HG03095 (cell line): ENCODE measurements at regions not wholly inside any gene's neighbourhood (a gene's known extent, or its start where the extent isn't known, plus 50 kb on each side); places are given as distances from the start of the nearest gene placed in this dataset.

Source experiments
- ATAC-seq: cut with Tn5 transposase; IDR thresholded peaks from one replicate; pipeline ENCODE4 v1.9.1; 2021; ENCODE audit warnings: moderate library complexity; ENCODE audit not compliant: unreplicated experiment

DNA sequence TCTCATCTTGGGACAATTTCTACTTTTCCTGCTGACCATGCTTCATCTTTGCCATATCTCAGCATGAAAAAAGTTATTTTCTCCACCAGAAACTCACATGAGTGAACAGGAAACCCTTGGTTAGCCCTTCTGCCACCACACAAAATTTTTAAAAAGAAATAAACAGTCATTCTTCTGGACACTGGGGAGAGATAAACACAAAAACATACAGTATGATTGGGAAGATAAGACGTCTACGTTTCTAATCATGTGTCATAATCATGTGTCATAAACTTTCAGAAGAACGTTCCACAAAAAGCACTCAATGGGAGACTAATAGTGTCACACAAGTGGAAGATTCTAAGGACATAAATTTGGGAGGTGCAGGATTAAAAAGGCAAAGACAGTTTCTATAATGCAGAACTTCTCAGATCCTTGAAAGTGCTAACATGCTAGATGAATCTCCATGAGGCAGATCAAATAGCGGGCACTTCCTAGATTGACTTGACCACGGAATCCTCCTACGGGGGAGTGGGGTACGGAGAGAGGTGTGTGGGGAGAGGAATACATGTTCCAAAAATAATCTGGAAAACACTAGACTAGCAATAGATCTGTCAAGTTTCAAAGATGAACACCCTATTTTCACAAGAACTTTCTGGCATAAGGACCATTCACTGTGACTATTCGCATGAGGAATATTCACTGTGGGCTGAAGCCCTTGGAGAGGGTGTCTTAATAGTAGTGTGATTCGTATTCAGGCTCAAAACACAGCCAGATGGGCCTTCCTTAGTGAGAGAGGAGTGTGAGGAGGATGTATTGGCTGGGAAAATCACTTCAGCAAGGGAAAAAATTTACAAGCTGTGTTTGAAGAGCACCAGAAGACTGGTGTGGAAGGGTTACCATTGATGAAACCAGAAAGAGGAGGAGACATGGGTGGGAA lies 206.7 kb downstream of the SETD4 start:
- no peak for ATAC-seq

DNA sequence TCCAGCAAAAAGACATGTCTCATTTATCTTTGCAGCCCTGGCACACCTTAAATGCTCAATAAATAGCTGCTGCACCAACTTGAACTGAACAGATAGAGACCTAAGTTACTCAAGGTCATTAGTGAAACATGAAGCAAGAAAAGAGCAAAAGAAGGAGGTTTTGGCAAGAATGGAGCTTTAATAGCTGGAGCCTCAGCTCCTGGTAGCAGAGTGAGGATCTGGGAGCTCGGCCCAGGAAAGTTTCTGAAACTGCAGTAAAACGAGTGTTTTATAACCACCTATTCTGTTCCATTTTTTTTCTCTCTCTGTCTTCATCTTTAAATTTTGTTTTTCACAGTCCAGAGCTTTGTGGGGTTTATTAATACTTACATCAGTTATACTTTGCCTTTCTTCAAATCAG lies 207.5 kb downstream of the SETD4 start:
- no peak for ATAC-seq

DNA sequence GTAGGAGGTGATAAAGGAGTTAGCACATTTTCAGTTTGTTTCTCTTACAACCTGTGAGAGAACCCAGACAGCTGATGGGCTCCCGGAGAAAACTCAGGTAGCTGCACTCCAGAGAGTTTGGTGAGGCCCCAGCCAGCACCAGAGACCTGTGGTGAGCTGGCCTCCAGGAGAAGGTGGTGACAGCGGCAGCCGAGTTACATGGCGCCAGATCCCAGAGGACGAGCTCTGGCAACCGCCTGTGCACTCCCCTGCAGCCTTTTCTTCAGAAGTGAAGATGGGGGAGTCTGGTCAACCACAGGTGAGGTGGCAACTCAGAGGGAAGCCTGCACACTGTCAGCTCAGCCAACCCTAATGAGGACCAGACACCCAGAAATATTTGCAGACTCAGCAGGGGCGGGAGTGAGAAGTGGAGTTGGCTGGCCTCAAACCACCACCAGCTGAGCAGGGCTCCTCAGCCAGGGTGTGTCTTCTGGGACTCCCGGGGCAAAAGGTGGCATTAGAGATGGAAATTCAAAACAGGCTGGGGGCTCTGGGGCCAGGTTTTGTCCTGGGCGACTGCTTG lies 209.7 kb downstream of the SETD4 start:
- no peak for ATAC-seq

DNA sequence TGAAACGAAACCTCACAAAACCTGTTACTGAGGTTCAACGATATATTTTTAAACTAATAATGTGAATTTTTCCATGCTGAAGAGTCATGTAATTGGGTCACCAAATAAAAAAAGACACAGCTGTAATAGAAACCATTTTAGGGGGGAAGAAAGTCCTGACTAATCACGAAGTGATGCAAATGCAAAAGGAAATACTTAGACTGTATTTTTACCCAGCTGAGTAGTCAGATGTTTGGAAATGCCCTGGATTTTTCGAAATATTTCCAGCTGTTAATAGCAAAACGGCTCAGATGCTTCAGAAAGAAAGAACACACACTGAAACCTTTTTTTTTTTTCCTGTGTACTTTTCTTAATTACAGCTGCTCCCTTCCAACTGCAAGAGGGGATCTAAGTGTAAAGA lies 210.3 kb downstream of the SETD4 start:
- no peak for ATAC-seq

DNA sequence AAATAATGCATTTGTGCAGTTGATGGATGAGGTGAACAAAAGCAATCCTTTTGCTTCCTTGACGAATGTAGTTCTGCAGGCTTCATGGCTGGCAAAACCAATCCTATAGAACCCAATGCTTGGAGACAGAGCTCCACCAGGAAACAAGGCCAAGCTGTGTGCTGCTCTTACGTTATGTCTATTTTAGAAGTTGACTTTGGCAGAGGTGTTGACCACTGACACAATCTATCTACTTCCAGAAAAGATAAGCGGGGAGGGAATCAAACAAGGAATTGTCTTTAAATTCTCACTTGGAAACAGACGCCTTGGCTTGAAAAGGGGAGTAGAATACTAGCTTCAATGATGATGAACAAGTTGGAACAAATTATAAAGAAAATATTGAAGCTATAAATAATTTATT lies 211.2 kb downstream of the SETD4 start:
- ATAC-seq: no peak

DNA sequence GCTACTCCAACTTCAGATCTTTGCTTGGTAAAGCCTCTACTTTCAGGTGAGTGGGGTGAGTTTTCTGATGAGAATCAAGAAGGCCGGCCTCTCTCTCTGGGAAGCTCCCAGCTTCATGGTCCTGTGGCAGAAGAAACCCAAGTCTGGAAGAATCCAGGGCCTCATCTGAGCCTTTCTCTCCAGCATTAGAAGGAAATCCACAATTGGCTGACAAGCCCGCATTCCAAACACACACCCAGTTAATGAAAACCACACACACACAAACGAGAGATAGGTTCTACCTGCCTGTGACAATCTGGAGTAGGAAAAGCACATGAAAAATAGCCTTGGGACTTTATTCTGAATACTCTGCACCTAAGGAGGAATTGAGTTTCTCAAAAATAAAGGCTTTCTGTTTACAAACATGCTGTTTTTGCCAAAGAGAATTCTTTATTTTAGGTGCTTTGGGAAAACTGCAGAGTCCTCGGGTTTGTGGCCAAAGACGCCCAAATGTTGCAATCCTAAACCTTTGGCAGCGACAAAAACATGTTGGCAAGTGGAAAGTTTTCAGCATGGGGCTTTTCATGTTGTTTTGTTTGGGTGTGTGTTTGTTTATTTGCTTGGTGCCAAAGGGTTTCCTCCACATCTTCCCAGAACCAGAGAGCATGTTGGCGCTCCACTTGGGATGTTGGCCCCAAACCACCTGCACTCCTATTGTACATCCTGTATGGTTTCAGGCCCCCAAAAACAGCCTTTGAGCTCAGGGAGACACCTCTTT lies 216.2 kb downstream of the SETD4 start:
- ATAC-seq: no peak

DNA sequence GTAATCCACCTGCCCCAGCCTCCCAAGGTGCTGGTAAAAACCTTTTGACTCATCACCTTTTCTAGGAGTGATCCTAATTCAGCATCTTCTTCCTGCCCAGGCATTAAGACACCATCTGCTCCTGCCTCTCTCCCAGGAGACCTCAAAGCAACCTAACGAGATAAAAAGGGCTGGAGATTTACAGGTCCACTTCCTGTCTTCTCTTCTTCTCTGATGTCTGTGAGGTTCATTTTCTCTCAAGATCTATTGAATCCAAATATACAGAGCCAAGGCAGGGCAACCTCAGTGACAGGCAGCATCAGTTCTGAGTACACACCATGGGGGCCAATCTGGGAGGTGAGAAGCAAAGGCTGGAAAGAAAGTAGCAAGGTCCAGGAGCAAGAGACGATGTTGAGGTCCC lies 219.4 kb downstream of the SETD4 start:
- ATAC-seq: no peak

DNA sequence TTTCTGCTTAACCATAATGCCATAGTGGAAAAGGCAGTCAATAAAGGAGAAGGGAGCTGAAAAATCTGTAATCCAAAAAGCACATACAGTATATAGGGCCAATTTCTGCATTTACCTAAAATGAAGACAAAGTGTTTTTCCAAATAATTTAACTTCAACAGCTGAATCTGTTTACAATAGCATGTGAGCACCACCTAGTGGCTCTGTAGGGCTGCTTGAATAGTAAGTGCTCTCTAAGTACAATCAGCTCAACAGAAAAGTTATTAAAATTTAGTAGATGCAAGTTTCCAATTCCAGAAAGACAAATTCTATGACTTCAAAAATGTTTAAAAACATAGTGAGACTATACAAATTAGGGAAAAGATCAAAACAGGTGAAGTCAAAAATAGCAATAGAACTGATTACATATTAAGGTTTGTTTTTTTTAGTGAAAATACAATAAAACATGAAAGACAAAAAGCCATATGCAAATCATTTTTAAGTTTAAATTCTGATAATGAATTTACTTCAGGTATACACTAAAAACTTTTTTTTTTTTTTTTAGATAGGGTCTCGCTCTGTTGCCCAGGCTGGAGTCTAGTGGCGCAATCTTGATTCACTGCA lies 220.0 kb downstream of the SETD4 start:
- no peak for ATAC-seq

DNA sequence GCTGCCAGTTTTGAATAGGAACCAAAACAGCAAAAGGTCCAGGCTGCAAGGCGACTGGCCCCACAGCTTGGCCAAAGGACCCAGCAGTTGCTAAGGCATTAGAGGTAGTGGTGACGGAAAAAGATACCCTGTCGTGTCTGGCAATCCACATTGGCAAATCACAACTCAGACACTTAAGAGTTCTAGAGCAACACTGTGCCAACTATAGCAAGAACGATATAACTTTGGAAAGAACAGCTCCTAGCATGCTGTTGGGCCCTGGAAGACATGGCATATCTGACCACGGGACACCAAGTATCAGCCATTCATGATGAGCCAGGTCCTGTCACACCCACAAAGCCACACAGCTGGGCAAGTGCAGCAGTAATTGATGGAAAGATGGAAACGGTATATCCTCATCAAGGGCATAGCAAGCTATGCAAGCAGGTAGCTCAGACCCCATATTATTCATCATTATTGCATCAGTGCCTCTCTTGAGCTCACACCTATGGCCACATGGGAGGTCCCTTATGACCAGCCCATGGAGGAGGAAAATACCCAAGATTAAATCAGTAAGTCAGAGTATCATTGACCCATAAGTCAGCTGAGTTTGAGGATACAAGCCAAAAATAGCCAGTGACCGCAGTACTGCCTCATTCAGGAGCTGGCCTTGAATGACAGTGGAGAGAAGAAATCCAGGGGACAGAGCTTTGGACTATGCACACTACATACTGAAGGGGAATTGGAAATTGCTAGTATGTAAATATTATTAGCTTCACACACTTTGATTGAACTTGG lies 221.2 kb downstream of the SETD4 start:
- ATAC-seq: no peak

DNA sequence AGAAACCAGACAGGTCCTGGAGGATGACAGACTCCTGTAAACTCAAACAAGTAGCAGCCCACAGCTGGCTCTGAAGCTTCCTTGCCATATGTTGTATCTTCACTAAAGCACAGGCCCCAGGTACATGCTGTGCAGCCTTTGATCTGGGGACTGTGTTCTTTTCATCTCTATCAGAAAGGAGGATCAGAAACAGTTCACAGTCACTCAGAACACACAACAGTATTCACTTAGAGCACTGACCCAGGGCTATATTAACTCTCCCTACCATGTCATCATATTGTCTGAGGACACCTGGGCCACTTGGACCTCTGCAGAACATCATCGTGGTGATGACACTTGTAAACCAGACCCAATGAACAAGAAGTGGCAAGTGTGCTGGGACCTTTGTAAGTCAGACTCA lies 222.0 kb downstream of the SETD4 start:
- ATAC-seq: no peak

DNA sequence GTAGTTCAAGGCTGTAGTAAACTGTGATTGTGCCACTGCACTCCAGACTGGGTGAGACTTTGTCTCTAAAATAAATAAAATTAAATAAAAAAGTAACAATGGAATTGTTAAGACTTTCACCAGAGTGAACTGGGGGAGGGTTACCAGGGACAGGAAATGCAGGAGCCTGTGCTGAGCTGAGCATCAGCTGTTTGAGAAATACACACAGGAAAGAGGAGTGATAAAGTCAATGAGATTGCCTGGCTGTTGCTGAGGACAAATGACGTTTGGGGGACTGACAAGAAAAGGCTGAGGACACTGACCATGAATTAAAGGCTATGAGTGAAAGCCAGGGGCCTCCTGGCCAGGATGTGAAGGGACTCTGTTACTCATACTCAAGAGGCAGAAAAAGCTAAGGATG lies 226.3 kb downstream of the SETD4 start:
- no peak for ATAC-seq

DNA sequence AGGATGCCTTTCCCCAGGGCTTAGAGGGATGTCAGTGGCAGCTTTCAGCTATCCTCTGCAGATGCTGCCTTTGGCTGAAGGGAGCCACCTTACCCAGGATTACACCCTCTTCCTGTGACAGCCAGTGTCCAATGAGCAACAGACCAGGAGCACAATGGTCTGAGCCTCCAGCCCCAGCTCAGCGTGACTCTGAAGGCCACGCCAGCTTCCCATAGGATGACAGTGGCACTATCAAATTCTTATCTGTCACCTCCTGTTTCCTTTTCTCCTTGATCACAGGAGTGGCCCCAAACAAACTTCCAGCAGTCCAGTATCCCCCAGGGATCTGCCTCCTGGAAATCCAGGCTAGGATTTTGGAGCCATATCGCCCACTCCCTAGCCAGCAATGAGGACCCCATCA lies 226.9 kb downstream of the SETD4 start:
- ATAC-seq: no peak

DNA sequence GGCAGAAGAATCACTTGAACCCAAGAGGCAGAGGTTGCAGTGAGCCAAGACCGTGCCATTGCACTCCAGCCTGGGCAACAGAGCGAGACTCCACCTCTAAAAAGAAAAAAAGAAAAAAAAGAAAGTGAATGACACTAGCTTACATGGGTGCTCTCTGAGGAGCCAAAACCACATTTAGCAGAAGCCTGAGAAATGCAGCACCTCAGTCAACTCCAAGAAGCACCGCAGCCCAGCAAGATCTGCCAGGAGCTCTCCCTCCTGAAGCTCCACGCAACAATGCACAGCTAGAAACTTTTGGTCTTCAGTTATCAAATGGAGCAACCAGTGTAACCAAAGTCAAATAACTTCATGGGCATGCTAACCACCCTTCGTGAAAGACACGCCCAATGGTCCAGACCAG lies 229.1 kb downstream of the SETD4 start:
- ATAC-seq: no peak

DNA sequence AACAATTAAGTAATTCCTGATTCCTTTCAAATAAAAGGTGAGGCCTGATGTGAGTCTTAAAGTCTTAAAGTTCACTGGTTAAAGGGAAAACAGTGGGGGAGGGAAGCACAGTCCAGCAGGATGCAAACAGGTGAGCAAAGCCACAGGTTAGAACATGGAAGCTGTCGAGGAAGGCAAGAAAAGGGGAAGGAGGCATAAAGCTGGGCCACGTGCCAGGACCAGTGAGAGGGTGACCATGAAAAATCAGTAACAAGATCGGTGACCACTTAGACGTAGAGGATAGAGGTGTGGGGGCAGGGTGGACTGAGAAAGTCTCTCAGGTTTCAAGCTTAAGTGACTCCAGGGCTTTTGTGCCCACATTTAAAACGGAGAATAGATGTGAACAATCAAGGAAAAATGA lies 231.3 kb downstream of the SETD4 start:
- no peak for ATAC-seq

DNA sequence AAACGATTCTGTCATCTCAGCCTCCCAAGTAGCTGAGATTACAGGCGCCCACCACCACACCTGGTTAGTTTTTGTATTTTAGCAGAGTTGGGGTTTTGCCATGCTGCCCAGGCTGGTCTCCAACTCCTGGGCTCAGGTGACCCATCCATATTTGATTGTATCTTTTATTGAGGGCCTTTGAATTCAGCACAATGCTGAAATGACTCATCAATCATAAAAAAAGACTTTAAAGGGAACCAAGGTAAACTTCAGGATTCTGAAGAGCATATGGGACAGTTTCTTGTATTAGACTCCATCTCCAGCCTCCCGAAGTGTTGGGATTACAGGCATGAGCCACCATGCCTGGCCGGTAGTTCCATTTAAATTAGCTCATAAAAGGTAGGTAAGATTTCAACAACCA lies 232.2 kb downstream of the SETD4 start:
- no peak for ATAC-seq

DNA sequence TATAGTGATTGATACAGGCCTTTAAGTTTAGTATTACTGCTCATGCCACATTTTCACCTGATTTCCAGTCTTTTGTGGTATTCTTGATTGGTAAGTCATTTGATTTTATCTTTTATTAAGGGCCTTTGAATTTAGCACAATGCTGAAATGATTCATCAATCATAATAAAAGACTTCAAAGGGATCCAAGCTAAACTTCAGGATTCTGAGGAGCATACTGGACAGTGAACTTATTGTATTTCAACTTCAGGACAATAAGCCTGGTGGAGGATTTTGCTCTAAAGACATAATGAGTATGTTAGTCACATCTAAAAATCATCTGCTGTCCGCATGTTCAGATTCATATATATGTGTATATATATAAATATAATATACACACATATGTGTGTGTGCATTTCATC lies 233.3 kb downstream of the SETD4 start:
- ATAC-seq: no peak

DNA sequence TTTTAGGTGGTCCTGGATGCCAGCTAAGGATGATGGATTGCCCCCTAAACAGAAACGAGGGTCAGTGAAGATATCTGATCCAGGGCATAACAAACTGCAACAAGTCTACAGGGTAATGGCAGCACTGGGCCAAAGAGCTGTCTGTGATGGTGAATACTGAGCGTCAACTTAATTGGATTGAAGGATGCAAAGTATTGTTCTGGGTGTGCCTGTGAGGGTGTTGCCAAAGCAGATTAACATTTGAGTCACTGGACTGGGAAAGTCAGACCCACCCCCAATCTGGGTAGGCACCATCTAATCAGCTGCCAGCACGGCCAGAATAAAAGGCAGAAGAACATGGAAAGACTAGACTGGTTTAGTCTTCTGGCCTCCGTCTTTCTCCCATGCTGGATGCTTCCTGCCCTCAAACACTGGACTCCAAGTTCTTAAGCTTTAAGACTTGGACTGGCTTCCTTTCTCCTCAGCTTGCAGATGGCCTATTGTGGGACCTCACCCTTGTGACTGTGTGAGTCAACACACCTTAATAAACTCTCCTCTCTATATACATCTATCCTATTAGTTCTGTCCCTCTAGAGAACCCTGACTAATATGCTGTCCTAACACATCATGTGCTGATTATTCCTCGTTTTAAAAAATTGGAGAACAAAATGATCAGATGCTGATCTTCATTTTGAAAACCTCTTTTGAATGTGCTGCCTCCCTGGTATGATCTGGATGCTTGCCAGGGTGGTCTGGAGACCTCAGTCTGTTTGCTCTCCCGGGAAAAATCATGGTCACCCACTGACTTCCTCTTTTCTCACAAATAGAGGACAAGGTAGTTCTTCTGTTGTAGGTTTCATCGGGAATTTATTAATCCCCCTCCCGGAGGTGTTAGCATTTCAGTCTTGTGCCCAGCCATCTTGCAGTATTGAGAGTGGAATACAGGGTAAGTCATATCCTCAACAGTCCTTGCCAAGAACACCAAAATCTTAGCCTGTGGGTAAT lies 234.7 kb downstream of the SETD4 start:
- ATAC-seq: no peak

DNA sequence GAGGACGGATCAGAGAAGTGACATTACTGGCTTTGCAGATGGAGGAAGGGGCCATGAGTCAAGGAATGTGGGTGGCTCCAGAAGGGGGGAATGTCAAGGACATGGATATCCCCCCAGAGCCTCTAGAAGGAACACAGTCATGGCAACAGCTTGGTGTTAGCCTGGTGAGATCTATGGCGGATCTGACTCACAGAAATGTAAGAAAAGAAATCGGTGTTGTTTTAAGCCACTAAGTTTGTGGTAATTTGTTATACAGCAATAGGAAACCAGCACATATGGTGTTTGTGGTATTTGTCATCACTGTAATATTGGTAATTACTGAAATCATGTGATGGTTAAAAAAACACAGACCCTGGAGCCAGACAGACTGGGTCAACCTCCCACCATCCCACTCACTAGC lies 236.2 kb downstream of the SETD4 start:
- ATAC-seq: no peak

DNA sequence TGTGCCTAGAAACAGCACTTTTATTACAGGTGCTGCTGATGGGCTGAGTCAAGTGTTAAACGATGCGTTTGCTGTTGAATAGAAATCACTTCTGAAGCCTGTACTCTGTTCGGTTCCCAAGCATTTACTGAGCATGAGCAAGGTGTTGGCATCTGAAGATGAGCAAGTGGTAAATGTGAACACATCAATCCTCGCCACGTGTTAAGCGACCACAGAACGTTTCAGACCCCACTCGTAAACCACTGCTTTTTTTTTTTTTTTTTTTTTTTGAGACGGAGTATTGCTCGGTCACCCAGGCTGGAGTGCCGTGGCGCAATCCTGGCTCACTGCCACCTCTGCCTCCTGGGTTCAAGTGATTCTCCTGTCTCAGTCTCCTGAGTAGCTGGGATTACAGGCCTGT lies 241.2 kb downstream of the SETD4 start:
- ATAC-seq: no peak

DNA sequence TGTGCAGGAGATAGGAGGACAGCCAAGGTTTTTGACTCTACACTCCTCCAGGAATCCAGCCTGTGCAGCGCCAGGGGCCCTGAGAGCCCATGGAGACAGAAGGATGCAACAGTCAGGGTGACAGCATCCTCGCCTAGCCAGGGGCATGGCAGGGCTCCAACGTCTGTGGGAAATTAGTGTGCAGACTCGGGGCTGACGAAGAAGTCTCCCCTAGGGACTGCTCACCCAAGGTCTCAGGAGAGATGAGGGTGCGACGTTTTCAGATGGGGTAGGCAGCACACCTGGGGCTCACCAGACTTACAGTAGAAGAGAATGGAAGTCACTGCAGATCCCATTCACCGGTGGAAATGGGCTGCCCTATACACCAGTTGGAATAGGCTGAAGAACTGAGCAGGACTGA lies 241.7 kb downstream of the SETD4 start:
- no peak for ATAC-seq
